ENCODE measurements at regions not wholly inside any gene's neighbourhood (a gene's known extent, or its start where the extent isn't known, plus 50 kb on each side); places are given as distances from the start of the nearest gene placed in this dataset.

GRCh38 chr6:87753131-87753685 is 51.2 kb upstream of the AKIRIN2 start:
- TF ChIP-seq CTCF (IDR thresholded peaks at IDR 0.05) = no peak

Data from LNCAP (cell line).